ENCODE measurements at regions not wholly inside any gene's neighbourhood (a gene's known extent, or its start where the extent isn't known, plus 50 kb on each side); places are given as distances from the start of the nearest gene placed in this dataset.

- H3K79me2 ChIP-seq (ENCODE audit: control insufficient read depth, low read length): no peaks in the 10 kb centered on the region
- TF ChIP-seq EZH2phosphoT487 (IDR thresholded peaks at IDR 0.05; ENCODE audit: borderline replicate concordance, low read length) (no peak), CTCF (IDR thresholded peaks at IDR 0.05; ENCODE audit: low read depth, low read length, poor library complexity, severe bottlenecking) (no peak)
- no peak overlapping the region for H3K27ac ChIP-seq (ENCODE audit: low read depth, low read length)
- H3K4me3 ChIP-seq (ENCODE audit: low read length): no peak overlapping the region
- no peak overlapping the region for H3K4me2 ChIP-seq (ENCODE audit: low read length)
- no peaks in the 10 kb centered on the region for H4K20me1 ChIP-seq (ENCODE audit: control insufficient read depth, insufficient read depth, low read depth, low read length)
- H3K27me3 ChIP-seq (ENCODE audit: control insufficient read depth, low read length): no peaks in the 10 kb centered on the region
- H3F3A ChIP-seq (ENCODE audit: control insufficient read depth, insufficient read depth): no peaks in the 10 kb centered on the region
- no peaks in the 10 kb centered on the region for H3K9me3 ChIP-seq (ENCODE audit: control insufficient read depth, insufficient read depth, low read length)
- H3K36me3 ChIP-seq (ENCODE audit: control insufficient read depth, low read length): no peaks in the 10 kb centered on the region
- no peaks in the 10 kb centered on the region for H3K9me2 ChIP-seq (replicated peaks; ENCODE audit: control insufficient read depth, low read length)
- H3K4me1 ChIP-seq (ENCODE audit: control insufficient read depth, low read length): no peaks in the 10 kb centered on the region
Measured at GRCh38 chr2:4895371-4895770, 796.8 kb upstream of the SOX11 start.

- no peaks in the 10 kb centered on the region for H3K79me2 ChIP-seq (ENCODE audit: control insufficient read depth, low read length)
- TF ChIP-seq CTCF (IDR thresholded peaks at IDR 0.05; ENCODE audit: low read depth, low read length, poor library complexity, severe bottlenecking): no peak
- TF ChIP-seq EZH2phosphoT487 (IDR thresholded peaks at IDR 0.05; ENCODE audit: borderline replicate concordance, low read length): no peak
- no peaks in the 10 kb centered on the region for H3K36me3 ChIP-seq (ENCODE audit: control insufficient read depth, low read length)
- no peak overlapping the region for H3K4me2 ChIP-seq (ENCODE audit: low read length)
- no peaks in the 10 kb centered on the region for H3K4me1 ChIP-seq (ENCODE audit: control insufficient read depth, low read length)
- no peak overlapping the region for H3K4me3 ChIP-seq (ENCODE audit: low read length)
- no peaks in the 10 kb centered on the region for H3K27me3 ChIP-seq (ENCODE audit: control insufficient read depth, low read length)
- H3K27ac ChIP-seq (ENCODE audit: low read depth, low read length): no peak overlapping the region
- H4K20me1 ChIP-seq (ENCODE audit: control insufficient read depth, insufficient read depth, low read depth, low read length): no peaks in the 10 kb centered on the region
- no peaks in the 10 kb centered on the region for H3K9me2 ChIP-seq (replicated peaks; ENCODE audit: control insufficient read depth, low read length)
- no peaks in the 10 kb centered on the region for H3F3A ChIP-seq (ENCODE audit: control insufficient read depth, insufficient read depth)
- H3K9me3 ChIP-seq (ENCODE audit: control insufficient read depth, insufficient read depth, low read length): no peaks in the 10 kb centered on the region
Measured at GRCh38 chr2:4898706-4899105, 793.5 kb upstream of the SOX11 start.

GRCh38 chr2:4900242-4900641 is 791.9 kb upstream of the SOX11 start:
- TF ChIP-seq EZH2phosphoT487 (IDR thresholded peaks at IDR 0.05; ENCODE audit: borderline replicate concordance, low read length): no peak
- TF ChIP-seq CTCF (IDR thresholded peaks at IDR 0.05; ENCODE audit: low read depth, low read length, poor library complexity, severe bottlenecking): no peak
- H3K36me3 ChIP-seq (ENCODE audit: control insufficient read depth, low read length): no peaks in the 10 kb centered on the region
- H3K4me2 ChIP-seq (ENCODE audit: low read length): no peak overlapping the region
- H3F3A ChIP-seq (ENCODE audit: control insufficient read depth, insufficient read depth): no peaks in the 10 kb centered on the region
- no peaks in the 10 kb centered on the region for H3K9me3 ChIP-seq (ENCODE audit: control insufficient read depth, insufficient read depth, low read length)
- H4K20me1 ChIP-seq (ENCODE audit: control insufficient read depth, insufficient read depth, low read depth, low read length): no peaks in the 10 kb centered on the region
- no peak overlapping the region for H3K4me3 ChIP-seq (ENCODE audit: low read length)
- H3K4me1 ChIP-seq (ENCODE audit: control insufficient read depth, low read length): no peaks in the 10 kb centered on the region
- no peak overlapping the region for H3K27ac ChIP-seq (ENCODE audit: low read depth, low read length)
- no peaks in the 10 kb centered on the region for H3K79me2 ChIP-seq (ENCODE audit: control insufficient read depth, low read length)
- no peaks in the 10 kb centered on the region for H3K9me2 ChIP-seq (replicated peaks; ENCODE audit: control insufficient read depth, low read length)
- no peaks in the 10 kb centered on the region for H3K27me3 ChIP-seq (ENCODE audit: control insufficient read depth, low read length)
